Frontal cortex (tissue), 3 donors: ENCODE measurements at regions not wholly inside any gene's neighbourhood (a gene's known extent, or its start where the extent isn't known, plus 50 kb on each side); places are given as distances from the start of the nearest gene placed in this dataset.

Source experiments
- DNase-seq, 2 donors: peaks; one replicate each; pipeline ENCODE4 v3.0.0; 2012; ENCODE audit warnings: low spot score in 2 of 2
- FAIRE-seq: peaks from 2 replicates; lab custom pipeline; 2012; peaks lifted over from hg19 to GRCh38; lab: Jason Lieb, UNC
- donor health status: control.
- donor health status: control.
- donor health status: control.

DNA sequence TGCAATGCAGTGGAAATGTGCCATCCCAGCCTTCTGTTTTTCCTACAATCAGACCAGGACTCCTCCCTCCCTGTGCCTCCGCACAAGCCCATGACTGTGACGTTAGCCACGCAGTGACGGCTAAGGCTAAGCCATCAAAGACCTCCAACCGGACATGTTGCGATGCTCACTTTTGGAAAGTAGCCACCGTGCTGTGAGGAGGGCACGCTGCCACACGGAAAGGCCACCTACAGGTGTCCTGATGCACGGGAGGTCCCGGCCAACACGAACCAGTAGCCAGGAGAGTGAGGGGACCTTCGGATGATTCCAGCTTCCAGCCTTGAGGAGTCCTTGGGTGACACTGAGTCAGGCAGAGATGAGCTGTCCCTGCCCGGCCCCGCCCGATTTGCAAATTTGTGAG is 53.9 kb downstream of the FOXL1 start:
- no peak for DNase-seq
- FAIRE-seq, result no peak

DNA sequence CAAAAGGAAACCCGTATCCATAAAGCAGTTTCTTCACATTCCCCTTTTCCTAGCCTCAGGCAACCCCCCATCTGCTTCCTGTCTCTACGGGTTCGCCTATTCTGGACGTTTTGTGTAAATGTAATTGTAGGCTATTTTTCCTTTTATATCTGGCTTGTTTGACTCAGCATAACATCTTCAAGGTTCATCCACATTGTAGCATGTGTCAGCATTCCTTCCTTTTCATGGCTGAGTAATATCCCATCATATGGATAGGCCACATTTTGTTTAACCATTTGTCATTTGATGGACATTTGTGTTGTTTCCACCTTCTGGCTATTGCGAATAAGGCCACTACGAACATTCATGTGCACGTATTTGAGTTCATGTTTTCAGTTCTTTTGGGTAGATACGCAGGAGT is 54.6 kb downstream of the FOXL1 start:
- no peak for DNase-seq
- FAIRE-seq, result no peak

- FAIRE-seq, result no peak
- DNase-seq, result no peak
Observed at GRCh38 chr16:86634292-86634691, 55.9 kb downstream of the FOXL1 start.

GRCh38 chr16:86635176-86635876 is 57.0 kb downstream of the FOXL1 start:
- no peak for FAIRE-seq
- DNase-seq, result peak in 1 of 2 donors; percentile 34

DNA sequence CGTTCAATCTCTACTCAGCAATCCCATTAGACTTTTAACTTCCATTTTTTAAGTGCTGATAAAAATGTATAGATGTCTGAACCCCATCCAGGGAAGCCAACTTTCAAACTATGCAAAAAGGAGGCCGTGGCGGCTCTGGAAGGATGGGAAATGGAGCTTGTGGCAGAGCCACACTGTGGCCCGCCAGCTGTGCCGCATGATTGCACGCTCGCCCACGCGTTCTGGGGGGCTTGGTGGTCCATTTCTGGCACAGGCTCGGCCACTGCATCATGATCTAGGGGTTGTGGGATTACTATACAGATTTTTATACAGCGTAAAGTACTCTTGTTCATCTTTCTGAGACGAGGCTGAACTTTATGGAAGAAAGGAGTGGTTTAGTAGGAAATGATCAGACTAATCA is 57.6 kb downstream of the FOXL1 start:
- FAIRE-seq (no peak), DNase-seq (no peak)

GRCh38 chr16:86637744-86638143 is 59.4 kb downstream of the FOXL1 start:
- FAIRE-seq (no peak), DNase-seq (no peak)

- FAIRE-seq (no peak), DNase-seq (no peak)
Observed at GRCh38 chr16:86638642-86639041, 60.3 kb downstream of the FOXL1 start.

DNA sequence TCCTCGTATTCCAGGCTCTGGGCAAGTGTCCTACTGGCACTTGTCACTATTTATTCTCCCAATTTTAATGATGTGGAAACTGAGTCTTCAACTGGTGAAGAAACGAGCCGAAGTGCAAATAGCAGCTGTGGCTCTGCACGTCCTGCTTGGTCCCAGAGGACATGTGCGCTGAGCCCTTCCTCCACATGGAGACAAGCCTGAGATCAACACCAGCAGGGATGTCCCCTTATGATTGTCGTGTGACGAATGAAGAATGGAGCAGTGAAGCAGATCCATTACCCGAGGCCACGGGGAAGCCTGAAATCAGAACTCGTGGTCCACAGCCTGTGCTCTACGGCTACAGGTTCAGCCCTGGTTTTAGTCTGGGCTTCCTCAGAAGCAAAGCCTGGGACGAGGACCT is 61.0 kb downstream of the FOXL1 start:
- DNase-seq, result no peak
- FAIRE-seq, result no peak

DNA sequence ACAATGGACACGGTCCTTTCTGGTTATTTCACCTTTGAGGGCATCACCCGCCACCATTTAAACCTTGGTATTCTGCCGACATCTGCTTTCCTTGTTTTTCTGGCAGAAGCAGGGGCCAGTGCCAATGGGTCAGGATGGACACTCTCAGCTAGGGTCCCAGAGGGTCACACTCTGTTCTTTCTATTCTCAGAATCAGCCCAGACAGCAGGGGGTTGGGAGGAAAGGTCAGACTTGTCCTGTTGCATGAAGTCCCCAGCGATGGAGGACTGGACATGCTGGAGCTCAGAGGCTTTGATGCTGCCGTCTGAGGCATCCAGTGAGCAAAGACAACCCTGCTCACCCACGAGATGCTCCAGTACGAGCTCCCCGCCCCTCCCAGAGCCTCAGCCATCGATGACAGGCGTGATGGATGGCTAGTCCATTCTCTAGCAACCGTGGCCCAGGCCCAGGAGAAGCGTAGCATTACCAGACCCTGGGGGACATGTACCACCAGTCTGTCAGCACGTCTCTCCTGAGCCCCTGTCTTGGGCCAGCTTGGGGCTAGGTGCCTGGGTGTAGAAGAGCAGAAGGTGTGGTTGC is 62.0 kb downstream of the FOXL1 start:
- FAIRE-seq, result no peak
- DNase-seq, result no peak

- DNase-seq (no peak), FAIRE-seq (no peak)
Observed at GRCh38 chr16:86642087-86642486, 63.7 kb downstream of the FOXL1 start.

GRCh38 chr16:86643671-86644070 is 65.3 kb downstream of the FOXL1 start:
- DNase-seq, result no peak

GRCh38 chr16:86647561-86647960 is 69.2 kb downstream of the FOXL1 start:
- DNase-seq, result no peak
- no peak for FAIRE-seq

More at GRCh38 chr16:86643671-86644070, 65.3 kb downstream of the FOXL1 start:
- FAIRE-seq, result no peak

DNA sequence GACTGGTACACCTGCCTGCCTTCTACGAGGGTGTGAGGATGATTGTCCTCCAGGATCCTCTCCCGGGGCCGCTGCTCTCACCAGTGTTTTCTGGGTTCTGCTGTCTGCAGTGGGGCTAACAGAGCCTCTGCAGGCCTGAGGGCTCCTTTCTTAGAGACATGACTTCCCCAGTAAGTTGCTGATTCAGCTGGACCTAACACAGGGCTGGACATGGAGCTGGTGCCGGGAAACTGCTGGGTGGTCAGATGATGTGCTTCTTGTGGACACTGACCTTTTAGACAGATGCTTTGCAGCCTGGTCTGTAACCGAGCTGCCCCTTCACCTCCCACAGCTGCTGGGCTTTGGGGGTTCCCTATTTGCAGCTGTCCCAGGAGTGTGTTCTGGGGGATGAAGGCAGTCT is 71.5 kb downstream of the FOXL1 start:
- no peak for FAIRE-seq
- no peak for DNase-seq

DNA sequence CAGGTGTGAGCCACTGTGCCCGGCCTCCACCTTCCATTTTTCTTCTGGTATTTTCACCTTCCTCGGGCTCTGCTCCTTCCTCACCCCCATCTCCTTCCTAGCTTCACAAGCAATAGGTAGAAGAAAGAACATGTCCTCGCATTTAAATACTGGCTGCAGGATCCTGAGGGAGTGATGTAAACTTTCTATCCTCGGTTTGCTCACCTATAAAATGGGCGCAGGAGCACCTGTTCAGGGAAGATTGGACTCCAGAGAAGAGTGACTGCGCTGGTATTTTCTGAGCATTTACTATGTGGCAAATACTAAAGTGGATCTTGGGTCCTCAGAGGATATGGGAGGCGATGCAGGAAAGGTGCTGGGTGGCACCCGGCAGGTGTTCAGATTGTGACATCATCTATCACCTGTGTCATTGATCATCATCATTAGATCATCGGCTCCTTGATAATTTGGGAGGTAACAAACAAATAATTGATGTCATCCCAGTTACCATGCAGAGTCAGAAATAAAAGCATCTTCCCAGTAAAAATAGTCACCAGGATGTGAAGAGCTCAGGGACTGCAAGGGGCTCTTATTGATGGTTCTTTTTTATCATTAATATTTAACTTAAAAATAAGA is 72.8 kb downstream of the FOXL1 start:
- FAIRE-seq (no peak), DNase-seq (no peak)

DNA sequence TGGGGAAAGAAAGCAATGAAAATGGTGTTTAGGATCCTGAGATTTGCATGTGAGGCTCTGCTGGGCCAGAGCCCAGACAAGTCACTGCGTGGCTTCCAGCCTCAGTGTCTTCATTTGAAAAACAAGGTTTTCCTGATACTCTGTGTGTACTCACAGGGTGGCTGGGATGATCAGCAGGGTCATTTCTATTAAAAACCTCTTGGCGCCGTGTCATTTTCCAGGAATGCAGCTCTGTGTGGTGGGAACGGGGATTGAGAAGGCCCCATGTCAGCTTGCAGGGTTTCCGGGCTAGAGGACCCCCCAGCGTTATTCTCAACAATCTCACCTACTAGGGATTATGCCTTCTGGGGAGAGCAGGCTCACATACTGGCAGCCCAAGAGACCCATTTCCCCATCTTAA is 73.5 kb downstream of the FOXL1 start:
- FAIRE-seq (no peak), DNase-seq (no peak)

DNA sequence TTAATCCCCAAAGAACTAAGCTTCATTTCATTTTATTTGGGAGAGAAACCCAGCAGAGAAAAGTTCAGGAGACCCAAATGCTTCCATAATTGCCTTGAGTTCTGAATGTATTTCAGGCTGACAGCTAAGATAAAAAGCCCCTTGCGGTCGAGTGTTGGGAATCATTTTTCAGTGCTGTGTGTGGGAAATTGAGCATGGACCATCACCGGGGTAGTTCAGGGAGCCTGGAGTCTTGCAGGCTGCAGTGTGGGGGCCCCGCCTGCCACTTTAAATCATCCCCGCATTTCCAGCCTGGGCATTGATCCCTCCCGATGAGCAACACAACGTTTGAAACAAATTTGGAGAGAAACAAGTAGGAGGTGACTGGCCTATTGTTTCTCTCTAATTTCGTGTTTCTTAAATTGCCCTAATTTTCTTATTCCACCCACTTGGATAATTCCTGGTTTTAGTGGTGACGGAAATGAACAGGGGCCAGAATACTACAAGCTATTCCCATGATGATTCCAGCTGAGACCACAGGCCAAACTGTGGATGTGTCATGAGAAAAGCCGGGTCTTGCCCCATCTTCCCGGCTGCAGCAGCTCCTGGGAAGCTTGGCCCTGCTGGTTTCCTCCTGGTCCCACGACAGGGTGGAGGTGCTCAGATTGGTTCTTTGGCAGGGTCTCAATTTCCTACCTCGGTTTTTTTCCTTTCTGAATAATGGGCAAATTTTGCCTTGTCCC is 75.1 kb downstream of the FOXL1 start:
- FAIRE-seq, result no peak
- no peak for DNase-seq

GRCh38 chr16:86657972-86658371 is 79.6 kb downstream of the FOXL1 start:
- FAIRE-seq (no peak), DNase-seq (no peak)

GRCh38 chr16:86660623-86661022 is 82.3 kb downstream of the FOXL1 start:
- FAIRE-seq (no peak), DNase-seq (no peak)

- FAIRE-seq (no peak), DNase-seq (no peak)
Observed at GRCh38 chr16:86661706-86662105, 83.4 kb downstream of the FOXL1 start.

DNA sequence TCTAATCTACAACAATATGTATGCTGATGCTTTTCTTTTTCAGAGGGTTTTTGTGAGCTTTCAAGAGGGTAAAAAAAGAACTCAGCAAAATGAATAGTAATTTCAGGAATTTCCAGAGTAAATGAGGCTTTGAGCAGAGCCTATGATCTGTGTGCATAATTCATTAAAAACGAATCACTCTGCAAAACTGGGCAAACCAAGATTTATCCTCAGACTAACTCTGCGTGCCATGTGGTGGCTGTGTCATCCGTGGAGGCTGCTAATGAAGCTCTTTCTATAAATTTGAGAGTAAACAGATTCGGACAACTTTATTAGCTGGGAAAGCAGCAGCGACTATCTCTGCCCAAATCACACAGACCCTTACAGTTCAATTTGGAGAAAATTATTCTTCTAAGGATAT is 83.8 kb downstream of the FOXL1 start:
- DNase-seq (no peak), FAIRE-seq (no peak)

DNA sequence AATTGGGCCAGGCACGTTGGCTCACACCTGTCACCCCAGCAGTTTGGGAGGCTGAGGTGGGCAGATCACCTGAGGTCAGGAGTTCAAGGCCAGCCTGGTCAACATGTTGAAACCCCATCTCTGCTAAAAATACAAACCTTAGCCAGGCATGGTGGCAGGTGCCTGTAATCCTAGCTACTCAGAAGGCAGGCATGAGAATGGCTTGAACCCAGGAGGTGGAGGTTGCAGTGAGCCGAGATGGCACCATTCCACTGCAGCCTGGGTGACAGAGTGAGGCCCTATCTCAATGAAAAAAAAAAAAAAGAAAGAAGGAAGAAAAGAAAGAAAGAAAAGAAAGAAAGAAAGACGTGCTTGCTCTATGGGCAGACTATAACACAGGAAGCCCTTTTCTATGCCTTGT is 84.4 kb downstream of the FOXL1 start:
- FAIRE-seq (no peak), DNase-seq (no peak)
